Right kidney (tissue), 1 donor: ENCODE measurements at regions not wholly inside any gene's neighbourhood (a gene's known extent, or its start where the extent isn't known, plus 50 kb on each side); places are given as distances from the start of the nearest gene placed in this dataset.
A peak's percentile ranks its signal among the peaks of the same experiment; 100 is the strongest.

Source experiments
- DNase-seq: peaks from one replicate; pipeline ENCODE4 v3.0.0-alpha.2; 2016

DNA sequence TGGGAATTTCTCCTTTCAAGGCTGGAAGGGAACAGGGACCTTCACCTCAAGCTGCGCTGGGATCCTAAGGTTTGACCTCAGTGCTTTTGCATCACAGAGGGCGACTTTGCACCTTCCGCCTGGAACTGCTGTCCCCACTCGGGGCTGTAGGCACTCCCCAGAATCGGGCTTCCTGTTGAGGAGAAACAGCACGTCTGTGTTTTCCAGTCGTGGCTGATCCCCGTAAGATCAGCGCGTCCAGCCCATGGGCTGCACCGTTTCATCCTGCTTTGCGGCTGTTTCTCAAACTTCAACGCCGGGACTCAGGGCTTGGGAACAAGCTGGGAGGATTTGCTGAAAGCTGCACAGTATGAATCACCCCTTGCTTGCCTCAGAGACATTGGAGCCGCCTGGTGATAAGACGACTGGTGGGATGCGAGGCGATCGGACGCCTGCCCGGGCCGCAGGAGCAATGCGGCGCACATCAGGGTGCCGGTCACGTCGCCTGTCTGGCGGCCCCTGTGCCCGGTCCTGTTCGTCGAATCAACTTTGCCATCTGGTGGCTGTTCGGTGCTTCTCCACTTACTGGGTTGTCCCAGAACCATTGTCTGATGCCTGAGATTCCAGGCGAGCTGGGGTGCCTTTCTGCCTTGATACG lies 53.6 kb upstream of the FRMD1 start:
- peak; percentile 76 for DNase-seq

- no peak for DNase-seq
Observed at GRCh38 chr6:168131464-168132415, 52.7 kb upstream of the FRMD1 start.

- peak; percentile 55 for DNase-seq
Observed at GRCh38 chr6:168130697-168131371, 51.8 kb upstream of the FRMD1 start.

- no peak for DNase-seq
Observed at GRCh38 chr6:168130168-168130696, 51.2 kb upstream of the FRMD1 start.

GRCh38 chr6:168129292-168130167 lies 50.5 kb upstream of the FRMD1 start:
- DNase-seq: no peak

GRCh38 chr6:168128631-168129291 lies 49.7 kb upstream of the FRMD1 start:
- DNase-seq: no peak
